ENCODE measurements at regions not wholly inside any gene's neighbourhood (a gene's known extent, or its start where the extent isn't known, plus 50 kb on each side); places are given as distances from the start of the nearest gene placed in this dataset.

DNA sequence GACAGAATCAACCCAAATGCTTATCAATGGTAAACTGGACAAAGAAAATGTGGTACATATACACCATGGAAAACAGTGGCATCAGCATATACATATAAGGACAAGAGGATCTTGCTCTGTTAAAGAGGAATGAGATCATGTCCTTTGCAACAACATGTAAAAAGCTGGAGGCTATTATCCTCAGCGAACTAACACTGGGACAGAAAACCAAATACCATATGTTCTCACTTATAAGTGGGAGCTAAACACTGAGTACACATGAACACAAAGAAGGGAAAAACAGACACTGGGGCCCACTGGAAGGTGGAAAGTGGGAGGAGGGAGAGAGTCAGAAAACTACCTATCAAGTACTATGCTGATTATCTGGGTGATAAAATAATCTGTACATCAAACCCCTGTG is 447.3 kb upstream of the MAF start:
- Mint-ChIP-seq H3K27ac (no peak overlapping the region), H3K4me1 (no peaks in the 10 kb centered on the region), H3K36me3 (ENCODE audit: low read depth) (no peaks in the 10 kb centered on the region), H3K27me3 (peaks cover 2% of the 10 kb centered on the region), H3K9me3 (no peaks in the 10 kb centered on the region), H3K4me3 (no peak overlapping the region)
- ChIA-PET POLR2A (no interaction called here), CTCF (no interaction called here)
- DNase-seq, result no peak

DNA sequence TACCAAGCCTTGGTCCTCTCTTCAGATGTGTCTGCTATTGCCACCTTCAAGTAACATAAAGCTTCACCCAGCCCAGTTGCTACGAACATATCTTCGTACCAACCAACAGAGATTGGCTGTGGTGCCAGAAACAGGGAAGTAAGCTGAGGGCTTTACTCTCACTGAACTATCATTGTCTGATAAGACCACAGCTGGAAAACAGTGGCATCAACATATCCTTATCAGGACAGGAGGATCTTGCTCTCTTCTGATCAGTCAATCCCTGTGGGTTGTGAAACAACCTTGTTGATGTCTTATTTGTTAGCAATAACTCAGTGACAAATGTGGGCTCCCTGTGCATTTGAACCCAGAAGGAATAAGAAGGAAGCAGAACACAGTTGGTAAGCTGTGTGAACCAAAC is 446.3 kb upstream of the MAF start:
- Mint-ChIP-seq H3K27ac (no peak overlapping the region), H3K9me3 (no peaks in the 10 kb centered on the region), H3K27me3 (peaks cover 2% of the 10 kb centered on the region), H3K4me3 (no peak overlapping the region), H3K4me1 (no peaks in the 10 kb centered on the region), H3K36me3 (ENCODE audit: low read depth) (no peaks in the 10 kb centered on the region)
- ChIA-PET POLR2A (no interaction called here), CTCF (no interaction called here)
- no peak for DNase-seq

DNA sequence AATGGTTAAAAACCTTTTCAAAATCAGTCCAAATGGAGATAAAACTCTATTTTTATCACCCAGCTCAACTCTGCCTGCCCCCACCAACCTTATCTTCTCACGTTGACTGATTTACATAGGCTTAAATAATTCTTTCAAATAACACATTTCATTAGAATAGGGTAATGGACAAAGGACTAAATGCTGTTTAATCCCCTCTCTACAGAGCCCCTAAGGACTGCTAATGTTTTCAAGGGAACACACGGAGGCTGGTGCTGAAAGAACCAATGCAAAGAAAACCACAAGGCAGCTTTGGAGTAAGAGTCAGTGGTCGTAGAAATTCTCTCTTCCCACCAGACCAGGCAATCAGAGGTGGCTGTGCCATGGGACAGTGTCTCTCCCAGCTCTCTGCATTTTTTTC is 445.7 kb upstream of the MAF start:
- POLR2A ChIA-PET, result no interaction called here
- no peaks in the 10 kb centered on the region for H3K4me1 Mint-ChIP-seq
- H3K36me3 Mint-ChIP-seq (ENCODE audit: low read depth), result no peaks in the 10 kb centered on the region
- H3K9me3 Mint-ChIP-seq, result no peaks in the 10 kb centered on the region
- DNase-seq, result no peak
- CTCF ChIA-PET, result no interaction called here
- H3K27ac Mint-ChIP-seq, result no peak overlapping the region
- no peak overlapping the region for H3K4me3 Mint-ChIP-seq
- peaks cover 2% of the 10 kb centered on the region for H3K27me3 Mint-ChIP-seq

DNA sequence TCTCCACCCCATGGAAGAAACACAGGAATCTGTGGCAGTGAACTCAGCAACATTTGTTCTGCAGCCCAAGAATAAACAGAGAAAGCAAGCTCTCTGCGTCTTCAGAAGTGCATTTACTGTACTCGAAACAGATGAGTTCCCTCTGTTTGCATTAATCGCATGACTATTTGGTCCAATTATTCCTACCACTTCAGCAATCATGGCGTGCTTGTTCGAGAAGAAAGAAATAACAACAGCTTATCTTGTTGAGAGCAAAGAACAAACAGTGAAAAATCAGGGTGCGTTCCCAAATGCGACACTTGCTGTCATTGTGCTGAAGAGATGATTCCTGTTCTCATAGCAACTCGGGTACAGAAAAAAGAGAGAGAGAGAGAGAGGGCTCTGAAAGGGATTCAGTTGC is 445.3 kb upstream of the MAF start:
- H3K27me3 Mint-ChIP-seq, result peaks cover 2% of the 10 kb centered on the region
- DNase-seq, result no peak
- ChIA-PET CTCF (no interaction called here), POLR2A (no interaction called here)
- no peaks in the 10 kb centered on the region for H3K4me1 Mint-ChIP-seq
- no peak overlapping the region for H3K4me3 Mint-ChIP-seq
- H3K36me3 Mint-ChIP-seq (ENCODE audit: low read depth), result no peaks in the 10 kb centered on the region
- H3K27ac Mint-ChIP-seq, result no peak overlapping the region
- H3K9me3 Mint-ChIP-seq, result no peaks in the 10 kb centered on the region

DNA sequence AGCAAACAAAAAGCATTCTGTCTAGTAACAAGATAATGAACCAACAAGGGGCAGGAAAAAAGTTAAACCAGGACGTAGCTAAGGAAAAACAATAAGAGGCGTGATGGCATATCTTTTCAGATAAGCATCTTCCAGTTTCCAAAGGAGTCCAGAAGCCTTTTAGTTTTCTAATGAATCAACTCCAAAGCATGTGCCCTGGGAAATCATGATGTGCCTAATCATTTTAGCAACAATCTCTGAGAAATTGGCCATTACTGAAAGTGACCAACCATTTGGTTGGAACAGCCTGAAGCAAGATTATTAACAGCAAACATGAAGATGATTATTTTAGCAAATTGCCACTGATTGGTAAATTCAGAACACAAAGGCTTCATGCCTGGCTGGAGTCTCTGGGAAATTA is 440.9 kb upstream of the MAF start:
- CTCF ChIA-PET, result no interaction called here
- Mint-ChIP-seq H3K4me1 (no peaks in the 10 kb centered on the region), H3K36me3 (ENCODE audit: low read depth) (no peaks in the 10 kb centered on the region), H3K4me3 (no peak overlapping the region), H3K9me3 (no peaks in the 10 kb centered on the region), H3K27me3 (peaks cover 5% of the 10 kb centered on the region), H3K27ac (no peak overlapping the region)
- POLR2A ChIA-PET, result no interaction called here
- DNase-seq, result no peak

DNA sequence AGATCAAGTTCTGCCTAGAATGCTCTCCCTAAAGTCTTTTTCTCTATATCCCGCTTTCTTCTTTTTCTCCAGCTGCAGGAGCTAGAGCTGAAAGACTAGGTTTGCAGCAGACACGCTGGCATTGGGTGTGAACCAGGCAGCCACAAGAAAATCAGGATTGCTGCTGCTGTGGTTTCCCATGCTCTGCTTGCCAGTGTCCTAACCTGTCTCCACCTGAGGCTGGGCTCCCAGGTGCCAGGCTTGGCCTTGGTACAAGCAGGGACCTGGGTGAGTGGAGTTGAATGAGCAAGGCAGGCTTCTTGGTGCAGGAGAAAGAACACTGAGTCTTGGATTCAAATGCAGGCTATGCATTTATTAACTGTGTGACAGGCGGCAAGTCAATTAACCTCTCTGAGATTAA is 440.3 kb upstream of the MAF start:
- ChIA-PET CTCF (no interaction called here), POLR2A (no interaction called here)
- Mint-ChIP-seq H3K4me1 (no peaks in the 10 kb centered on the region), H3K27me3 (peaks cover 5% of the 10 kb centered on the region), H3K36me3 (ENCODE audit: low read depth) (no peaks in the 10 kb centered on the region), H3K27ac (no peak overlapping the region), H3K4me3 (no peak overlapping the region), H3K9me3 (no peaks in the 10 kb centered on the region)
- DNase-seq, result no peak

DNA sequence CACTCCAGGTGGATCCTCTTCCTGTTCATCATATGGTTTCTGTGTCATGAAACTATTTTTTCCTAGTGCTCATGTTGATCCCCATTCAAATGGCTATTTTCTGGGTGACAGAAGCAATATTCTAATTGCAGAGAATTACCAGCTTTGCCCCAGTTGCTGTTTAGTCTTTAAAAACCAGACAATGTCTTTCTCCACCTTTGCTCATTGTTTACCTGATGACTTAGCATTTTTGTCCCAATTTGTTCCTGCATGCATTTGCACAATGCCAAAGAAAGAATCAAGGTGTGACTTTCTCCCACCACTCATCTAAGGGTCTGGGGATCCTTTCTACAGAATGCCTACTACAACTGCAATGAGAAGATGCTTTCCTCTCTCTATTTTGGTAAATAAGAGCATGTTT is 439.9 kb upstream of the MAF start:
- Mint-ChIP-seq H3K36me3 (ENCODE audit: low read depth) (no peaks in the 10 kb centered on the region), H3K4me1 (no peaks in the 10 kb centered on the region), H3K4me3 (no peak overlapping the region), H3K9me3 (no peaks in the 10 kb centered on the region), H3K27ac (no peak overlapping the region), H3K27me3 (peaks cover 5% of the 10 kb centered on the region)
- DNase-seq, result no peak
- CTCF ChIA-PET, result no interaction called here
- POLR2A ChIA-PET, result no interaction called here

DNA sequence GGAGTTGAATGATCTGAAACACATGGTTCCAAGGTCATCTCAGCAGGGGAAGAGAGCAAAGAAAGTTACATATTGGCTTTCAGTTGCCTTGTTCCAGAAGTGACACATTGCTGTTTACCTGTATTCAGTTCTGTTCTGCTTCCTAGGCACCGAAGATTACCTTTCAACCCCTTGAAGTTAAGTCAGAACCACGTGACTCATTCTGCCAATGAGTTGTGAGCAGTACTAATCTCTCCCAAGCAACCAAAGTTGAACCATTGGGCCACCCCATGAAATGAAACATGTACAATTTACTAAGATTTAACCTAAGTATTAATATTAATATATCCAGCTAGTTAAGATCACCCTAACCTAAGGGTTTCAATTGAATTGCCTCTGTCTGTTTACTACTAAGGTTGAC is 439.2 kb upstream of the MAF start:
- CTCF ChIA-PET, result no interaction called here
- no peak overlapping the region for H3K27ac Mint-ChIP-seq
- H3K4me3 Mint-ChIP-seq, result no peak overlapping the region
- H3K27me3 Mint-ChIP-seq, result peaks cover 5% of the 10 kb centered on the region
- DNase-seq, result no peak
- POLR2A ChIA-PET, result no interaction called here
- H3K9me3 Mint-ChIP-seq, result no peaks in the 10 kb centered on the region
- no peaks in the 10 kb centered on the region for H3K36me3 Mint-ChIP-seq (ENCODE audit: low read depth)
- no peaks in the 10 kb centered on the region for H3K4me1 Mint-ChIP-seq

DNA sequence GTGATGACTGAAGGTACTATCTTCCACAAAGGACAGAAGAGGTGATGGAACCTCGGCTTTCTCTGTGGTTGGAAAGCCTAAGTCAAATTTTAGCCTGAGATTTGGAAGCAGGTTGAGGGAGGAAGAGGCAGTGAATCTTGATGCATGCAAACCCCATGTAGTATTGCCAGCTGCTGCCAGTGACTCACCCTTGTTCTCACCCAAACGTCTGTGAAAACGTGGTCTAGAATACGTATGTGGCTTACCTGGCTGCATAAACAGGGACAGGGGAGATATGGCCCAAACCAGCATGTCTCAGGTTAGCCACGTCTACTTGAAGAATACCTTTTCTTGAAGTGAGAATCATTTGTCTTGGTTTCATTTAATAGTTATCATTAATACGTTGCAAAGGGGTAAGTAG is 438.0 kb upstream of the MAF start:
- H3K27ac Mint-ChIP-seq, result no peak overlapping the region
- H3K36me3 Mint-ChIP-seq (ENCODE audit: low read depth), result no peaks in the 10 kb centered on the region
- H3K4me1 Mint-ChIP-seq, result no peaks in the 10 kb centered on the region
- H3K27me3 Mint-ChIP-seq, result peaks cover 5% of the 10 kb centered on the region
- POLR2A ChIA-PET, result no interaction called here
- H3K9me3 Mint-ChIP-seq, result peaks cover under 1% of the 10 kb centered on the region
- no peak for DNase-seq
- no peak overlapping the region for H3K4me3 Mint-ChIP-seq
- CTCF ChIA-PET, result no interaction called here

DNA sequence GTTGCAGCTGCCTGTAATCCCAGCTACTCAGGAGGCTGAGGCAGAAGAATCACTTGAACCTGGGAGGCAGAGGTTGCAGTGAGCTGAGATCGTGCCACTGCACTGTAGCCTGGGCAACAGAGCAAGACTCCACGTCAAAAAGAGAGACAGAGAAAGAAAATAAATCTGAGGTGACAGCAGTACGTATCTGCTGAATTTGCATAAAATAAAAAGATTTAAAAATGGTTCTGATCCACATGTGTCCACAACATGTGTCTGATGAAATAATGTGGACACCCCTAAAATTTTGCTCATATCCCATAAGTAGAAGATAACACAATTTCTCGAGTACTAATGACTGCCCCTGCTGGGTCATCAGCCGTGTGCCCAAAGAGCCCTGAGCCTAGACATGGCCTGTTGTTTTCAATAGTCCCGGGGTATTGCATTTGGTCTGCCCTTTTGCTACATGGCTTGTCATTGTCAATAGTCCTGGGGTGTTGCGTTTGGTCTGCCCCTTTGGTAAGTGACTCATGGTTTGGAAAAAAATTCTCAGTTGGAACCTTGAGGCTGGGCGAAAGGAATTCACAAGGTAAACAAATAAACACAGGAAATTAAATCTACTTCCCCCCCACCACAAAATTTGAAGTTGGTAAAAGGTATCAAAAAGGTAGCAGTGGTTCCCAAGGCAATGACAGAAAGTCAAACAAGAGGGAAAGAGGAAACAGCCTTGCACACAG is 434.6 kb upstream of the MAF start:
- DNase-seq, result no peak
- Mint-ChIP-seq H3K4me1 (no peaks in the 10 kb centered on the region), H3K27me3 (peaks cover 5% of the 10 kb centered on the region), H3K36me3 (ENCODE audit: low read depth) (no peaks in the 10 kb centered on the region), H3K27ac (no peak overlapping the region), H3K4me3 (no peak overlapping the region), H3K9me3 (peaks cover 6% of the 10 kb centered on the region)
- ChIA-PET POLR2A (no interaction called here), CTCF (no interaction called here)

DNA sequence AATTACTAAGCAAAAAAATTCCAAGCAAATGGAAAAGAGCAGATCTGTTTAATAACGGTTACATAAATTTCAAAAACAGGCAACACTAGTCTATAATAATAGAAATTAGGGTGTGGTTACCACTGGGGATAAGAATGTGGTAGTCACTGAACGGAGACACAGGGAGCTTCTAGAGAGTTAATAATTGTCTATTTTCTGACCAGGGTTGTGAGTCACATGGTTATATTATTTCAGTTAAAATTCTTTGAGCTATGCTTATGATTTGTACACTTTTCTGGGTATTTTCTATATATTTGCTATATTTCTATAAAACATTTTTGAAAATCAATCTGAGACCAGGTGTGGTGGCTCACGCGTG is 433.9 kb upstream of the MAF start:
- DNase-seq, result no peak
- Mint-ChIP-seq H3K36me3 (ENCODE audit: low read depth) (no peaks in the 10 kb centered on the region), H3K4me1 (no peaks in the 10 kb centered on the region), H3K4me3 (no peak overlapping the region), H3K27ac (no peak overlapping the region), H3K9me3 (peaks cover 6% of the 10 kb centered on the region), H3K27me3 (peaks cover 5% of the 10 kb centered on the region)
- CTCF ChIA-PET, result no interaction called here
- POLR2A ChIA-PET, result no interaction called here

DNA sequence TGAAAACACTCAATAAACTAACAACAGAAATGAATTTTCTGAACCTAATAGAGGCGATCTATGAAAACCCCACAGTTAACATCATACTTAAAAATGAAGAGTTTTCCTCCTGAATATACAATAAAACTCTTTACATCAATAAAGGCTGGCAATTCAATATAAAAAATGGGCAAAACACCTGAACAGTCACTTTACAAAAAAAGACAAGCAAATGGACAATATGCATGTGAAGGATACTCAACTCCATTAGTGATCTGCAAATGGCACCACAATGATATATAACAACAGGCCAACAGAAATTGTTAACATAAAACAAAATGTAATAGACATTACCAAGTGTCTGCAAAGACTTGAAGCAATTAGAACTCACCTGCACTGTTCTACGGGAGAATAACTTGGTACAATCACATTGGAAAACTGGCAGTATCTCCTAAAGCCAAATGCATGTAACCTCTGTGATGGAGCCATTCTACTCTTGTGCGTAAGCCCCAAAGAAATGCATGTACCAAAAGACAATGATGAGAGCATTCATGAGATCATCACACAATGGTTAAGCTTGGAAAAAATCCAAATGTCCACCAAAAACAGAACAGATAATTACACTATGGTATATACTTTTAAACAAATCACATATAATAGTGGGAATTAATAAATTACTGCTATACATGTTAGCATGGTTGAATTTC is 433.4 kb upstream of the MAF start:
- ChIA-PET POLR2A (no interaction called here), CTCF (no interaction called here)
- Mint-ChIP-seq H3K4me3 (no peak overlapping the region), H3K4me1 (no peaks in the 10 kb centered on the region), H3K9me3 (peaks cover 6% of the 10 kb centered on the region), H3K27ac (no peak overlapping the region), H3K36me3 (ENCODE audit: low read depth) (no peaks in the 10 kb centered on the region), H3K27me3 (peaks cover 5% of the 10 kb centered on the region)
- no peak for DNase-seq

DNA sequence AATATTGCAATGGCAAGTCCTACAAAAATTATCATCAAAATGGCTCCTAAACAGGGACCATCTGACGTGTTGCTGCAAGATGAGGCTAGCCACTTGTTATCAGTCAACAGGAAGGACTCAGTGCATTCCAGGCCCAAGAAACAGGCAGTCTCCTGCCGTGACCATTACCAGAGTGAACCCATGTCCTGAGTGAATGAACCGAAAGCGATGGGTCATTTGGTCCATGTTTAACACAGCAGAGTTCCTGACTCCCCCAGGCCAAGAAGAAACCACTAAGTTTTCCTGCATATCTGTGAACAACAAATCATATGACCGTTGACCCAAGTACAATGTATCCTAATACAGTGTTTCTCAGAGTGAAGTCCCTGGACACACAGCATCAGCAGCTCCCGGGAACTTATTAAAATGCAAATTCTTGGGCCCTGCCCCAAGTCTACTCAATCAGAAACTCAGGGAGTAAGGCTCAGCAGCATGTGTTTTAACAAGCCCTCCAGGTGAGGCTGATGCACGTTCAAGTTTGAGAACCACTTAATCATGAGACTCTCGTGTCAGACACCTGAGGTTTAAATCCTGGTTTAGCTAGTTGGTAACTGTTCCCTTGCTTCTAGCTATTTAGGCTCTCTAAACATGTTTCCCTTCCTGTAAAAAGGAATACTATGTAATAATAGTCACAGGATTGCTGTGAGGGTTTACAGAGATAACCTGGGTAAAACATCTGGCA is 429.4 kb upstream of the MAF start:
- no peak overlapping the region for H3K27ac Mint-ChIP-seq
- H3K36me3 Mint-ChIP-seq (ENCODE audit: low read depth), result no peaks in the 10 kb centered on the region
- H3K27me3 Mint-ChIP-seq, result no peaks in the 10 kb centered on the region
- H3K4me1 Mint-ChIP-seq, result peaks cover 9% of the 10 kb centered on the region
- DNase-seq, result no peak
- ChIA-PET CTCF (no interaction called here), POLR2A (no interaction called here)
- no peak overlapping the region for H3K4me3 Mint-ChIP-seq
- peaks cover 6% of the 10 kb centered on the region for H3K9me3 Mint-ChIP-seq

DNA sequence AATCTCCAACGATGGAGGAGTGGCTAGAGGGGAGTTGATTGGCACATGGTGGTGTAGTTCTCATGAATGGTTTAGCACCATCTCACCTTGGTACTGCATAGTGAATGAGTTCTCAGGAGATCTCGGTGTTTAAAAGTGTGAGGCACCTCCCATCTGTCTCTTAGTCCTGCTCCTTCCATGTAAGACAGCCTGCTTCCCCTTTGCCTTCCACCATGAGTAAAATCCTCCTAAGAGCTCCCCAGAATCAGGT is 428.8 kb upstream of the MAF start:
- DNase-seq, result no peak
- Mint-ChIP-seq H3K4me3 (no peak overlapping the region), H3K36me3 (ENCODE audit: low read depth) (no peaks in the 10 kb centered on the region), H3K9me3 (peaks cover 6% of the 10 kb centered on the region), H3K27ac (no peak overlapping the region), H3K4me1 (peaks cover 9% of the 10 kb centered on the region), H3K27me3 (no peaks in the 10 kb centered on the region)
- ChIA-PET POLR2A (no interaction called here), CTCF (no interaction called here)
